C4-2B (cell line): ENCODE measurements at regions not wholly inside any gene's neighbourhood (a gene's known extent, or its start where the extent isn't known, plus 50 kb on each side); places are given as distances from the start of the nearest gene placed in this dataset.

Experiments used
- CTCF ChIP-seq: fragments of 450-650 bp; conservative IDR thresholded peaks from 2 replicates; pipeline ENCODE4 v1.5.1; 2017; ENCODE audit warnings: mild to moderate bottlenecking
- ZFX ChIP-seq: fragments of 450-650 bp; IDR thresholded peaks from 2 replicates; pipeline ENCODE4 v1.6.1; 2017

GRCh38 chr18:39795350-39795749 lies 2159.7 kb upstream of the PIK3C3 start:
- no peak; the same call in none of the 2 replicates for TF ChIP-seq CTCF
- no peak for TF ChIP-seq ZFX
